Endothelial cell of umbilical vein (primary cell): ENCODE measurements at regions not wholly inside any gene's neighbourhood (a gene's known extent, or its start where the extent isn't known, plus 50 kb on each side); places are given as distances from the start of the nearest gene placed in this dataset.

Experiments used
- BruUV-seq: library from RNA; stranded (reverse); fragments of 400-500 nt; replicated peaks from 2 replicates; lab custom pipeline; 2021; lab: Mats Ljungman, UMichigan
- CTCF ChIA-PET: fragments of 300-600, 350-600 bp; sonication (Branson Sonifier 250); formaldehyde crosslinking; loops from one replicate; lab custom pipeline; 2021; ENCODE audit warnings: antibody characterized with exemption, inconsistent platforms; lab: Charles Lee
- POLR2A ChIA-PET: fragments of 300-600, 350-600 bp; sonication (Branson Sonifier 250); formaldehyde crosslinking; loops from one replicate; lab custom pipeline; 2021; ENCODE audit warnings: antibody characterized with exemption, inconsistent platforms; lab: Charles Lee
- DNase-seq: peaks from one replicate; pipeline ENCODE4 v3.0.0-alpha.2; 2011; ENCODE audit warnings: low read depth, low spot score
- FAIRE-seq: peaks from 2 replicates; lab custom pipeline; 2011; peaks lifted over from hg19 to GRCh38; lab: Jason Lieb, UNC
- H2AFZ ChIP-seq: 2 replicates; pipeline ENCODE4 v1.6.0; 2012; ENCODE audit warnings: low read depth, low read length, control low read depth, inconsistent platforms
- H3K27ac ChIP-seq: 2 replicates; pipeline ENCODE4 v1.5.1; 2011; ENCODE audit warnings: low read depth, mild to moderate bottlenecking, control low read depth, low read length, moderate library complexity; ENCODE audit not compliant: insufficient read depth
- H3K27me3 ChIP-seq, 2 experiments: 2 replicates each; pipeline versions ENCODE4 v1.6.0 to v1.6.1; 2011; ENCODE audit warnings: low read length in 2 of 2, mixed read lengths in 1 of 2; ENCODE audit not compliant: control insufficient read depth in 2 of 2, insufficient read depth in 2 of 2
- H3K36me3 ChIP-seq, 2 experiments: 2 replicates in 1 of 2; 3 replicates in 1 of 2; pipeline ENCODE4 v1.5.1; 2011; ENCODE audit warnings: low read length in 2 of 2, mild to moderate bottlenecking in 1 of 2, moderate library complexity in 1 of 2; ENCODE audit not compliant: control insufficient read depth in 2 of 2, insufficient read depth in 2 of 2; ENCODE audit errors: extremely low read depth in 1 of 2
- H3K4me1 ChIP-seq: 3 replicates; pipeline ENCODE4 v1.5.1; 2011; ENCODE audit warnings: mild to moderate bottlenecking, low read length; ENCODE audit not compliant: control insufficient read depth, insufficient read depth; ENCODE audit errors: extremely low read depth
- H3K4me2 ChIP-seq: 2 replicates; pipeline ENCODE4 v1.6.1; 2011; ENCODE audit warnings: low read length, control low read depth, mixed read lengths; ENCODE audit not compliant: insufficient read depth
- H3K4me3 ChIP-seq, 3 experiments: fragments of 200-600 bp in 1 of 3; sonication (generic), shearing (Covaris generic) in 1 of 3; replicated peaks in 1 of 3; 2 replicates each; pipeline ENCODE4 v1.5.1; 2011 to 2016; ENCODE audit warnings: control low read depth in 3 of 3, low read length in 3 of 3, mild to moderate bottlenecking in 2 of 3, inconsistent platforms in 1 of 3, low read depth in 1 of 3, moderate library complexity in 1 of 3; ENCODE audit not compliant: insufficient read depth in 1 of 3
- H3K79me2 ChIP-seq: 2 replicates; pipeline ENCODE4 v1.6.0; 2012; ENCODE audit warnings: low read length, inconsistent platforms; ENCODE audit not compliant: control insufficient read depth, insufficient read depth
- H3K9ac ChIP-seq: replicated peaks from 2 replicates; pipeline ENCODE3; 2011; ENCODE audit warnings: low read length, control low read depth; ENCODE audit not compliant: insufficient read depth; ENCODE audit errors: extremely low read depth
- H3K9me1 ChIP-seq: replicated peaks from 3 replicates; pipeline ENCODE4 v1.6.0; 2011; ENCODE audit warnings: mild to moderate bottlenecking, low read length; ENCODE audit not compliant: control insufficient read depth, insufficient read depth; ENCODE audit errors: extremely low read depth
- H3K9me3 ChIP-seq: replicated peaks from 2 replicates; pipeline ENCODE4 v1.5.1; 2012; ENCODE audit warnings: low read length, inconsistent platforms; ENCODE audit not compliant: control insufficient read depth, insufficient read depth
- H4K20me1 ChIP-seq: replicated peaks from 2 replicates; pipeline ENCODE3; 2011; ENCODE audit warnings: mild to moderate bottlenecking, low read length; ENCODE audit not compliant: control insufficient read depth, insufficient read depth; ENCODE audit errors: extremely low read depth
- CTCF ChIP-seq, 2 donors: IDR thresholded peaks; 1 replicate in 1 of 2; 2 replicates in 1 of 2; pipeline ENCODE4 v1.5.1; 2011; ENCODE audit warnings: low read length in 2 of 2, mild to moderate bottlenecking in 2 of 2, moderate library complexity in 2 of 2, control low read depth in 1 of 2, inconsistent platforms in 1 of 2, low read depth in 1 of 2; ENCODE audit not compliant: insufficient read depth in 1 of 2; ENCODE audit errors: extremely low read depth in 1 of 2
- EZH2 ChIP-seq: IDR thresholded peaks from 2 replicates; pipeline ENCODE4 v1.6.1; 2012; ENCODE audit warnings: borderline replicate concordance, low read depth, mild to moderate bottlenecking, moderate library complexity, low read length, inconsistent platforms; ENCODE audit not compliant: severe bottlenecking
- FOS ChIP-seq: IDR thresholded peaks from 2 replicates; pipeline ENCODE4 v1.6.1; 2011; ENCODE audit warnings: mild to moderate bottlenecking, low read length, moderate library complexity, borderline replicate concordance; ENCODE audit not compliant: insufficient read depth
- GATA2 ChIP-seq: IDR thresholded peaks from 2 replicates; pipeline ENCODE4 v1.7.0; 2011; ENCODE audit warnings: low read depth, mild to moderate bottlenecking, moderate library complexity, mixed read lengths, low read length; ENCODE audit not compliant: insufficient read length, insufficient read depth
- JUN ChIP-seq: IDR thresholded peaks from 2 replicates; pipeline ENCODE4 v1.6.1; 2011; ENCODE audit warnings: borderline replicate concordance, low read depth; ENCODE audit not compliant: insufficient read length, insufficient read depth
- MAX ChIP-seq: IDR thresholded peaks from 2 replicates; pipeline ENCODE4 v1.6.1; 2011; ENCODE audit not compliant: insufficient read depth, insufficient read length
- MYC ChIP-seq: IDR thresholded peaks from one replicate; pipeline ENCODE4 v1.6.1; 2011; ENCODE audit warnings: mild to moderate bottlenecking, low read depth, low read length
- POLR2A ChIP-seq: IDR thresholded peaks from 2 replicates; pipeline ENCODE4 v1.6.1; 2012; ENCODE audit warnings: low read depth, mild to moderate bottlenecking, control low read depth, low read length
- POLR2AphosphoS5 ChIP-seq: IDR thresholded peaks from 2 replicates; pipeline ENCODE4 v1.6.1; 2012; ENCODE audit warnings: low read depth, mild to moderate bottlenecking, control low read depth, low read length, moderate library complexity; ENCODE audit not compliant: insufficient read depth
- dilution Hi-C: fragments of 300-500 bp; cut with MboI; formaldehyde crosslinking; loops from one replicate; pipeline ENCODE4 v1.15.0; 2019; ENCODE audit warnings: low sequenced_read_pairs; ENCODE audit not compliant: extremely low pct_ligation_motif_present
- intact Hi-C: fragments of 100-400 bp; cut with micrococcal nuclease; formaldehyde crosslinking; loops from one replicate; pipeline ENCODE4 v1.10.0; 2022

- intact Hi-C loops = no loop called here
Measured at GRCh38 chrY:8051340-8051739, 1139.8 kb upstream of the AMELY start.

More at GRCh38 chrY:8051340-8051739, 1139.8 kb upstream of the AMELY start:
- Histone ChIP-seq H2AFZ (no peak overlapping the region), H3K4me1 (no peaks in the 10 kb centered on the region), H3K4me2 (no peak overlapping the region), H3K36me3 (no peaks in the 10 kb centered on the region), H3K9me1 (no peaks in the 10 kb centered on the region), H3K9me3 (no peaks in the 10 kb centered on the region), H3K27me3 (no peaks in the 10 kb centered on the region), H4K20me1 (no peaks in the 10 kb centered on the region), H3K9ac (no peak overlapping the region), H3K4me3 (no peak overlapping the region), H3K79me2 (no peaks in the 10 kb centered on the region), H3K27ac (no peak overlapping the region)
- CTCF ChIA-PET = no interaction called here
- no peak for FAIRE-seq
- DNase-seq = no peak
- POLR2A ChIA-PET = no interaction called here
- dilution Hi-C loops = no loop called here
- no TSS peak for BruUV-seq
- TF ChIP-seq FOS (no peak), GATA2 (no peak), MAX (no peak), CTCF (IDR thresholded peaks at IDR 0.05; ENCODE audit: extremely low read depth in 1 of 2, insufficient read depth in 1 of 2, low read depth in 1 of 2, low read length in 2 of 2) (no peak), POLR2AphosphoS5 (no peak), EZH2 (no peak), MYC (no peak), JUN (no peak), POLR2A (no peak)
